A673 (cell line): ENCODE measurements at regions not wholly inside any gene's neighbourhood (a gene's known extent, or its start where the extent isn't known, plus 50 kb on each side); places are given as distances from the start of the nearest gene placed in this dataset.

Source experiments
- EZH2 ChIP-seq: fragments of 200-600 bp; sonication (generic); IDR thresholded peaks from 2 replicates; pipeline ENCODE4 v1.6.1; 2017; ENCODE audit warnings: borderline replicate concordance, low read depth, mild to moderate bottlenecking, mixed read lengths, antibody characterized with exemption, low read length; ENCODE audit not compliant: poor library complexity, severe bottlenecking
- TF ChIP-seq, protein P1 (sequence below): fragments of 300-800, 200-600 bp; sonication (generic); conservative IDR thresholded peaks from 2 replicates; pipeline ENCODE4 v1.5.1; 2017; ENCODE audit warnings: low read depth, mild to moderate bottlenecking, antibody characterized with exemption, low read length, moderate library complexity, mixed read lengths

DNA sequence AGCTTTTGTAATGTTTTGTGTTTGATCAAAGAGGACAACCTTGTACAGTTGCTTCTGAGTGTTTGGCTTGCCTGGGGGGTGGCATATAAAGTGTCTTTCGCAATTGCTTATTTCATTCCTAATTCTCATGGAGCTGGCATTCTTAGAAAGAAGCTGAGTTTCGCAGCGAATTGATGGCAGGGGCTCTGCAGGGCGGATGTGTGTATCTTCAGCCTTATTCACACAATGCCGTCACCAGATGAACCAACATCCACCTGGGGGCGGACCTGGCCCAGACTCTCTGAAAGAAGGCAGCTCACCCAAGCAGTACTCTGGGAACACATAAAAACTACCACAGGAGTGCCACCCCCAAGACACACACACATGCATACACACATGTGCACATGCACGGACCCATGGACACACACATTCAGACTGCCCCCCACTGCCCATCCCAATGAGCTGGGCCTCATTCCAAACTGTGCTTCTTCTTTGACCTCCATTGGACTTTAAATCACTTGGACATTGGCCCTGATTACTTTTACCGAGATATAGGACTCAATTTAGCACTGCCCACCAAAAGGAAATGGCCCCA lies 55.4 kb upstream of the FOXQ1 start:
- no peak for TF ChIP-seq EZH2
- TF ChIP-seq, protein P1, sequence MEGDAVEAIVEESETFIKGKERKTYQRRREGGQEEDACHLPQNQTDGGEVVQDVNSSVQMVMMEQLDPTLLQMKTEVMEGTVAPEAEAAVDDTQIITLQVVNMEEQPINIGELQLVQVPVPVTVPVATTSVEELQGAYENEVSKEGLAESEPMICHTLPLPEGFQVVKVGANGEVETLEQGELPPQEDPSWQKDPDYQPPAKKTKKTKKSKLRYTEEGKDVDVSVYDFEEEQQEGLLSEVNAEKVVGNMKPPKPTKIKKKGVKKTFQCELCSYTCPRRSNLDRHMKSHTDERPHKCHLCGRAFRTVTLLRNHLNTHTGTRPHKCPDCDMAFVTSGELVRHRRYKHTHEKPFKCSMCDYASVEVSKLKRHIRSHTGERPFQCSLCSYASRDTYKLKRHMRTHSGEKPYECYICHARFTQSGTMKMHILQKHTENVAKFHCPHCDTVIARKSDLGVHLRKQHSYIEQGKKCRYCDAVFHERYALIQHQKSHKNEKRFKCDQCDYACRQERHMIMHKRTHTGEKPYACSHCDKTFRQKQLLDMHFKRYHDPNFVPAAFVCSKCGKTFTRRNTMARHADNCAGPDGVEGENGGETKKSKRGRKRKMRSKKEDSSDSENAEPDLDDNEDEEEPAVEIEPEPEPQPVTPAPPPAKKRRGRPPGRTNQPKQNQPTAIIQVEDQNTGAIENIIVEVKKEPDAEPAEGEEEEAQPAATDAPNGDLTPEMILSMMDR = no peak
